ENCODE measurements at regions not wholly inside any gene's neighbourhood (a gene's known extent, or its start where the extent isn't known, plus 50 kb on each side); places are given as distances from the start of the nearest gene placed in this dataset.

DNA sequence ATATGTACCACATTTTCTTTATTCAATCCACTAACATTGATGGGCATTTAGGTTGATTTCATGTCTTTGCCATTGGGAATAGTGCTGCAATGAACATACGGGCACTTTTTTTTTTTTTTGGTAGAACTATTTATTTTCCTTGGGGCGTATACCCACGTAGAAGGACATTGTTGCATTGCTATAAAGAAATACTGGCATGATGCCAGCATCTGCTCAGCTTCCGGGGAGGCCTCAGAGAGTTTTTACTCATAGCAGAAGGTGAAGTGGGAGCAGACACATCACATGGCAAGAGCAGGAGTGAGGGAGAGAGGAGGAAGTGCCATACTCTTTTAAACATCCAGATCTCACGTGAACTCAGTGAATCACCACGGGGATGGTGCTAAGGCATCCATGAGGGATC, 197.0 kb downstream of the SQOR start:
- TF ChIP-seq POLR2A (IDR thresholded peaks at IDR 0.05) (no peak), CTCF (IDR thresholded peaks at IDR 0.05) (no peak)
- Histone ChIP-seq H3K36me3 (replicated peaks in 1 of 2) (no peaks in the 10 kb centered on the region), H3K27me3 (no peaks in the 10 kb centered on the region), H3K27ac (no peak overlapping the region), H3K4me3 (no peak overlapping the region), H3K9me3 (replicated peaks in 1 of 3) (no peaks in the 10 kb centered on the region), H3K4me1 (replicated peaks in 1 of 2) (no peaks in the 10 kb centered on the region)
- intact Hi-C loops (cut with DNase I): no loop called here
- no peak for DNase-seq
- 50 to 69% (median 62%) methylated on average over 5 to 6 of the region's 6 CpGs for WGBS, 4 donors

- DNase-seq: no peak
- no peak overlapping the region for H3K27ac ChIP-seq
- intact Hi-C loops (cut with DNase I): no loop called here
- H3K4me1 ChIP-seq (replicated peaks in 1 of 2): no peaks in the 10 kb centered on the region
- H3K27me3 ChIP-seq: no peaks in the 10 kb centered on the region
- no peaks in the 10 kb centered on the region for H3K9me3 ChIP-seq (replicated peaks in 1 of 3)
- TF ChIP-seq POLR2A (IDR thresholded peaks at IDR 0.05) (no peak), CTCF (IDR thresholded peaks at IDR 0.05) (no peak)
- H3K36me3 ChIP-seq (replicated peaks in 1 of 2): no peaks in the 10 kb centered on the region
- no peak overlapping the region for H3K4me3 ChIP-seq
- 77 to 85% (median 81%) methylated on average over 3 of the region's 3 CpGs for WGBS, 4 donors
Observed at GRCh38 chr15:45834622-45835021, 199.8 kb downstream of the SQOR start.

GRCh38 chr15:45842151-45842550, 207.3 kb downstream of the SQOR start:
- no peak for TF ChIP-seq CTCF (IDR thresholded peaks at IDR 0.05)
- no peak for TF ChIP-seq POLR2A (IDR thresholded peaks at IDR 0.05)
- no peaks in the 10 kb centered on the region for H3K27me3 ChIP-seq
- H3K9me3 ChIP-seq (replicated peaks in 1 of 3): no peaks in the 10 kb centered on the region
- no peaks in the 10 kb centered on the region for H3K4me1 ChIP-seq (replicated peaks in 1 of 2)
- H3K36me3 ChIP-seq (replicated peaks in 1 of 2): no peaks in the 10 kb centered on the region
- no peak overlapping the region for H3K4me3 ChIP-seq
- H3K27ac ChIP-seq: no peak overlapping the region
- intact Hi-C loops (cut with DNase I): no loop called here
- 43 to 81% (median 70%) methylated on average over 1 of the region's 1 CpG for WGBS, 4 donors
- no peak for DNase-seq

- intact Hi-C loops (cut with DNase I): no loop called here
- H3K27me3 ChIP-seq: no peaks in the 10 kb centered on the region
- 55 to 71% (median 58%) methylated on average over 4 of the region's 4 CpGs for WGBS, 4 donors
Observed at GRCh38 chr15:45847645-45848044, 212.8 kb downstream of the SQOR start.

More at GRCh38 chr15:45847645-45848044, 212.8 kb downstream of the SQOR start:
- no peaks in the 10 kb centered on the region for H3K36me3 ChIP-seq (replicated peaks in 1 of 2)
- no peak for DNase-seq
- no peak overlapping the region for H3K4me3 ChIP-seq
- H3K27ac ChIP-seq: no peak overlapping the region
- H3K9me3 ChIP-seq (replicated peaks in 1 of 3): no peaks in the 10 kb centered on the region
- H3K4me1 ChIP-seq (replicated peaks in 1 of 2): no peaks in the 10 kb centered on the region
- TF ChIP-seq CTCF (IDR thresholded peaks at IDR 0.05) (no peak), POLR2A (IDR thresholded peaks at IDR 0.05) (no peak)

Data from adrenal gland (tissue), 9 donors.